GM12874 (cell line): ENCODE measurements at regions not wholly inside any gene's neighbourhood (a gene's known extent, or its start where the extent isn't known, plus 50 kb on each side); places are given as distances from the start of the nearest gene placed in this dataset.

Experiments
- CTCF ChIP-seq: IDR thresholded peaks from 2 replicates; pipeline ENCODE4 v1.5.1; 2011; ENCODE audit warnings: low read depth, mild to moderate bottlenecking, control low read depth, low read length, moderate library complexity; ENCODE audit not compliant: insufficient read depth

DNA sequence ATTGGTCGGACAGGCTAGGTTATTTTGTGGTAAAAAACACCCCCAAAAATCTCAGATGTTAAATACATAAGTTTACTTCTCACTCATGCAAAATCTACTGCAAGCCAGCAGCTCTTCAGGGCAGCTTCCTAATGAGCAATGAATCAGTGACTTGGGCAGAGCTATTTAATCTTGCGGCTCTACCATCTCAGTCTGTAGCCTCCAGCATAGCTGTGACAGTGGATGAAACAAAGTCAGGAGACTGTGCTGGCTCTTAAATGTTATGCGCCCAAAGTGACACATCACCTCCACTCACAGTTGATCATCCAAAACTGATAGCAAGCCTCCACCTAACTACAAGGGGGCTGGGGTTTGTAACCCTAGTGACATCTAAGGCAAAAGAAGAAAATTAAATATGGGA lies 571.9 kb downstream of the METTL4 start:
- no peak for TF ChIP-seq CTCF

DNA sequence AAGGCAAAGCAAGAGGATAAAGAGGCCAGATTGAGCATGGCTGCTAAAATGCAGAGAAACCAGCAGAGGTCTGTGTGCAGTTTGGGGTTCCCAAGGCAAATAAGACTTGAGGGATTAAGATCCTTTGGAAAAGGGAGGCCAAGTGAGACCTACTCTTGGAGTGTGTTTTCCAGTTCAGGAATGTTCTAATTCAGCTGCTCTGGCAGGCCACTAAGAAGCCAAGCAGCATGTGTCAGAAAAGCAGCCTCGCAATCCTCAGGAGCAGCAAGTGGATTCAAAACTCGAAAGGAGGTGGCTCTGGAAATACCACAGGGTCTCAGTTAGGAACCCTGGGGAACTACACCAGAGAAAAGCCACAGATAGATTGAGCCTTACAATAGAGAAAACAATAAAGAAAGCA lies 569.2 kb downstream of the METTL4 start:
- TF ChIP-seq CTCF = no peak

DNA sequence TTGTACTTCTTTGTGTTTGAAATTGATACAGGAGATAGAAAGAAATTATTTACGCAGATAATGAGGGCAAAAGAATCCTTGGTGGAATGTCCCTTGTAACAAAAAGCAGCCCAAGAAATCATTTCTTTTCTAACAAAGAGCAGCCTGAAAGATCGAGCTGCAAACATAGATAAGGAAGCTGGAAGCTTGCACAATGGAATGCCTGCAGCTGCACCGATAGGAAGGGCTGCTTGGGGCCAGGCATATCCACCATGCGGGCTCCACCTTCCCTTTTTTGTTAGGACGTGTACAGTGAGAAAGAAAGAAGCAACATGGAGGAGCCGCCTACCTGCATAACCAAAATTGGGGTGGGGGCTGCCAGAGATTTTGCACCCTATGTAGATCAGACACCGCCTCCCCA lies 568.7 kb downstream of the METTL4 start:
- TF ChIP-seq CTCF = no peak

GRCh38 chr18:2009942-2010697 lies 561.2 kb downstream of the METTL4 start:
- TF ChIP-seq CTCF = no peak

GRCh38 chr18:2027016-2027415 lies 544.3 kb downstream of the METTL4 start:
- TF ChIP-seq CTCF = no peak

- TF ChIP-seq CTCF = no peak
Measured at GRCh38 chr18:2027756-2028155, 543.5 kb downstream of the METTL4 start.

DNA sequence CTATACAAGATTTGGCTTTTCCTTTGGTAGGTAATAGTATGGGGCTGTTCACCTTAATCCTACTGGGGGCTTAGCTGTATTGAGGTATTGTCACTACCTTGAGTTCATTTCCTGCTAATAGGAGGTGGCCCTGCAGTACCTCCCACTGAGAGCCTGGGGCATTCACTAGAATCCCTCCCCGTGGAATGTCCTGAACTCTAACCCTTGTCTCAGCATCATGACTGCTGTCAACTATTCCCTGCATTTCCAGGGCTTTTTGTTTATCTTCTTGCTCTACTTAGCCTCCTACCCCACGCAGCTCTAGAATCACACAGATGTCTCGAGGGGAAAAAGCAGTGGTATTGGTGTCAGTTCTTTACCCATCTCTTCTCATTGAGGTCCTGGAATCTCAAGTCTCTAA lies 542.3 kb downstream of the METTL4 start:
- no peak for TF ChIP-seq CTCF
